ENCODE measurements at regions not wholly inside any gene's neighbourhood (a gene's known extent, or its start where the extent isn't known, plus 50 kb on each side); places are given as distances from the start of the nearest gene placed in this dataset.

- no peaks in the 10 kb centered on the region for H3K4me1 ChIP-seq
- no peak for TF ChIP-seq POLR2A (IDR thresholded peaks at IDR 0.05)
- no peak for TF ChIP-seq CTCF (IDR thresholded peaks at IDR 0.05)
- no peaks in the 10 kb centered on the region for H3K9me3 ChIP-seq
- no peak for DNase-seq
- H3K4me3 ChIP-seq = no peak overlapping the region
- no peaks in the 10 kb centered on the region for H3K27me3 ChIP-seq
- H3K27ac ChIP-seq = no peak overlapping the region
- intact Hi-C loops (cut with DNase I; ENCODE audit: low total_unique reads) = no loop called here
- H3K36me3 ChIP-seq = no peaks in the 10 kb centered on the region
Observed at GRCh38 chr11:26827567-26828081, 105.8 kb upstream of the SLC5A12 start.

- no peak for DNase-seq
- Histone ChIP-seq H3K27ac (no peak overlapping the region), H3K4me1 (no peaks in the 10 kb centered on the region), H3K9me3 (no peaks in the 10 kb centered on the region), H3K4me3 (no peak overlapping the region), H3K27me3 (no peaks in the 10 kb centered on the region), H3K36me3 (no peaks in the 10 kb centered on the region)
- TF ChIP-seq POLR2A (IDR thresholded peaks at IDR 0.05) = no peak
- TF ChIP-seq CTCF (IDR thresholded peaks at IDR 0.05) = no peak
- intact Hi-C loops (cut with DNase I; ENCODE audit: low total_unique reads) = no loop called here
Observed at GRCh38 chr11:26828288-26828687, 106.4 kb upstream of the SLC5A12 start.

- no peaks in the 10 kb centered on the region for H3K4me1 ChIP-seq
- H3K4me3 ChIP-seq = no peak overlapping the region
- no peaks in the 10 kb centered on the region for H3K27me3 ChIP-seq
- intact Hi-C loops (cut with DNase I; ENCODE audit: low total_unique reads) = no loop called here
- H3K9me3 ChIP-seq = no peaks in the 10 kb centered on the region
- DNase-seq = no peak
- H3K27ac ChIP-seq = no peak overlapping the region
- TF ChIP-seq CTCF (IDR thresholded peaks at IDR 0.05) (no peak), POLR2A (IDR thresholded peaks at IDR 0.05) (no peak)
- H3K36me3 ChIP-seq = no peaks in the 10 kb centered on the region
Observed at GRCh38 chr11:26830218-26830617, 108.4 kb upstream of the SLC5A12 start.

GRCh38 chr11:26830757-26831156 is 108.9 kb upstream of the SLC5A12 start:
- no peaks in the 10 kb centered on the region for H3K36me3 ChIP-seq
- no peak for DNase-seq
- H3K4me1 ChIP-seq = no peaks in the 10 kb centered on the region
- intact Hi-C loops (cut with DNase I; ENCODE audit: low total_unique reads) = no loop called here
- no peaks in the 10 kb centered on the region for H3K27me3 ChIP-seq
- H3K27ac ChIP-seq = no peak overlapping the region
- TF ChIP-seq CTCF (IDR thresholded peaks at IDR 0.05) = no peak
- TF ChIP-seq POLR2A (IDR thresholded peaks at IDR 0.05) = no peak
- no peak overlapping the region for H3K4me3 ChIP-seq
- no peaks in the 10 kb centered on the region for H3K9me3 ChIP-seq

- H3K4me3 ChIP-seq = no peak overlapping the region
- intact Hi-C loops (cut with DNase I; ENCODE audit: low total_unique reads) = no loop called here
- H3K27me3 ChIP-seq = no peaks in the 10 kb centered on the region
- no peaks in the 10 kb centered on the region for H3K36me3 ChIP-seq
- H3K27ac ChIP-seq = no peak overlapping the region
- DNase-seq = no peak
- H3K4me1 ChIP-seq = no peaks in the 10 kb centered on the region
- no peaks in the 10 kb centered on the region for H3K9me3 ChIP-seq
- TF ChIP-seq CTCF (IDR thresholded peaks at IDR 0.05) (no peak), POLR2A (IDR thresholded peaks at IDR 0.05) (no peak)
Observed at GRCh38 chr11:26834601-26835000, 112.7 kb upstream of the SLC5A12 start.
